DOHH2 (cell line): ENCODE measurements at regions not wholly inside any gene's neighbourhood (a gene's known extent, or its start where the extent isn't known, plus 50 kb on each side); places are given as distances from the start of the nearest gene placed in this dataset.

Experiments used
- CTCF ChIP-seq: fragments of 200-600 bp; sonication (generic); IDR thresholded peaks from one replicate; pipeline ENCODE4 v1.5.1; 2014; ENCODE audit warnings: antibody characterized with exemption, mild to moderate bottlenecking, low read depth, low read length; ENCODE audit not compliant: poor library complexity, severe bottlenecking
- EZH2phosphoT487 ChIP-seq: fragments of 200-600 bp; sonication (generic); IDR thresholded peaks from 2 replicates; pipeline ENCODE4 v1.6.1; 2017; ENCODE audit warnings: borderline replicate concordance, mild to moderate bottlenecking, antibody characterized with exemption, low read length, moderate library complexity, mixed read lengths

GRCh38 chr12:76631741-76632140 lies 72.2 kb upstream of the OSBPL8 start:
- no peak for TF ChIP-seq CTCF
- no peak for TF ChIP-seq EZH2phosphoT487
